HFFc6 (cell line): ENCODE measurements at regions not wholly inside any gene's neighbourhood (a gene's known extent, or its start where the extent isn't known, plus 50 kb on each side); places are given as distances from the start of the nearest gene placed in this dataset.

Experiments
- DNase-seq: peaks from one replicate; pipeline ENCODE4 v3.0.0-alpha.2; 2018
- H3K27ac Mint-ChIP-seq: 2 replicates; pipeline ENCODE4 v1.8.0; 2020; ENCODE audit warnings: mild to moderate bottlenecking, mixed read lengths
- H3K27me3 Mint-ChIP-seq: 2 replicates; pipeline ENCODE4 v1.8.0; 2021; ENCODE audit warnings: mild to moderate bottlenecking, moderate library complexity, mixed read lengths; ENCODE audit not compliant: insufficient read depth
- H3K36me3 Mint-ChIP-seq: 2 replicates; pipeline ENCODE4 v1.8.0; 2021; ENCODE audit warnings: low read depth, mixed read lengths
- H3K4me1 Mint-ChIP-seq: 2 replicates; pipeline ENCODE4 v1.8.0; 2020; ENCODE audit warnings: low read depth, mixed read lengths
- H3K4me3 Mint-ChIP-seq: 2 replicates; pipeline ENCODE4 v1.8.0; 2020; ENCODE audit warnings: mild to moderate bottlenecking, moderate library complexity, mixed read lengths
- H3K9me3 Mint-ChIP-seq: 2 replicates; pipeline ENCODE4 v1.8.0; 2020; ENCODE audit warnings: mild to moderate bottlenecking, mixed read lengths
- CTCF ChIP-seq: fragments of 200-600 bp; sonication (generic); IDR thresholded peaks from 2 replicates; pipeline ENCODE4 v1.5.0; 2021; ENCODE audit warnings: antibody characterized with exemption, mild to moderate bottlenecking

DNA sequence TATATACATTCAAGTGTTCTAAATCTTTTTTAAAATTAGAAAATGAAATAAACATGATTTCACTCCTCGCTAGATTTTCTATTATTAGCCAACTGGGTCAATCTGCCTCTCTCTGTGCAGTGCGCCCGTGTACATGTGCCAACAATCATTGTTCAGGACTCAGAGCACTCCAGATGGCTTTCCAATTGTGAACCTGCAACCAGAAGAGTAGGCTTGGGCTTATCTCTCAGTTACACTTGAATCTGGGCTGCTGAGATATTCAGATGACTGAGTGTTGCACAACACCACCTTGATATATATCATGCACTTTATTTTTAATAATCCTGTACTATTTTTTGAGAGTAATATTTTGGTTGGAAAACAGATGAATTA, 184.0 kb upstream of the FSTL5 start:
- H3K27ac Mint-ChIP-seq = no peak overlapping the region
- H3K4me3 Mint-ChIP-seq = no peak overlapping the region
- H3K9me3 Mint-ChIP-seq = peaks cover 11% of the 10 kb centered on the region
- no peak for DNase-seq
- no peaks in the 10 kb centered on the region for H3K36me3 Mint-ChIP-seq
- no peak for TF ChIP-seq CTCF
- H3K4me1 Mint-ChIP-seq = no peaks in the 10 kb centered on the region
- no peaks in the 10 kb centered on the region; the same call in 1 of the 2 replicates for H3K27me3 Mint-ChIP-seq

DNA sequence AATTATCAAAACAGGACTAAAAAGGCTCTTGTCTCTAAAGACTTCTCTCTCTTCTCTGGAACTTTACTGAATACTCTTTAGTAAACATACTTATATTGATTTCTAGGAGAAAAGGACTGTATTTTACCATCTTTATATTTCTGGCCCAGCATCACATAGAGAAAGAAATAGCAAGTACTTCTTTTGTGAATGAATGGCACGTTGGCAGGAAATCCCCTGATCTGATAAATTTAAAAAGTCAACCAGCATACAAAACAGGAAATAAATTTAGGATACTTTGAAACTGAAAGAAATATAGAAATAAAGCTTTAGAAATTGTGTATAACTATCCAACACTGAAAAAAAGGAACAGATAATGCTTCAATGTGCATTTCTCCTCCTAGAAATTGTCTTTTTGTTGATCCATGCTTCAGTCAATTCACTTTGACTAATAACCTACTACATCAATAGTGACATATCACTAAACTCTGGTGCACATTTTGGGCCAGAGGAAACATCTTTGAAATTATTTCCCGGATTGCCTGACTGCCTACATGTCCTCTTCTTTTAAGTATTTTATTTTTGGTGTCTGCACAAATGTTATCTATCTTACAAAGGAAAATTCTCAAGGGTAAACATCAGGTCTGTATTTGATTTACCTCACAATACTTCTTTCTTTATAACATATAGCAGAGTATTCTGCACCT, 183.5 kb upstream of the FSTL5 start:
- H3K27ac Mint-ChIP-seq = no peak overlapping the region
- no peak for DNase-seq
- H3K4me1 Mint-ChIP-seq = no peaks in the 10 kb centered on the region
- no peaks in the 10 kb centered on the region for H3K36me3 Mint-ChIP-seq
- H3K9me3 Mint-ChIP-seq = peaks cover 13% of the 10 kb centered on the region
- no peaks in the 10 kb centered on the region; the same call in 1 of the 2 replicates for H3K27me3 Mint-ChIP-seq
- no peak for TF ChIP-seq CTCF
- no peak overlapping the region for H3K4me3 Mint-ChIP-seq

DNA sequence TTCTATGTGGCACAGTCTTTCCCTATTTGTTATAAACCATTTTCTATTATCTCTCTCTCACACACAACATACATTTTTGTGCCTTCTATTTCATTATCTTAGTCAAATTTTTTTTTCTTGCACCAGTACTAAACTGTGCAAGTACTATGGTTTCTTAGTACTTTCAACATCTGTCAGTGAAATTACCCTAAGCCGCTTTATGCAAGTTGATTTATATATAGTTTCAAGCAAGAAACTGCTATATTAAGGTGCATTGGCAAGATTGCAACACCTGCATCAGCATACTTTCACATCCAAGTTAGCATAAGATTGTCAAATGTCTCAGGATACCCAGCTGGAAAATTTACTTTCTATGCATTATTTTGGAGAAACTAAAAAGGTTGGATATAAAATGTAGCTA, 180.2 kb upstream of the FSTL5 start:
- no peak for TF ChIP-seq CTCF
- H3K4me3 Mint-ChIP-seq = no peak overlapping the region
- DNase-seq = no peak
- no peak overlapping the region for H3K27ac Mint-ChIP-seq
- no peaks in the 10 kb centered on the region for H3K36me3 Mint-ChIP-seq
- H3K4me1 Mint-ChIP-seq = no peaks in the 10 kb centered on the region
- no peaks in the 10 kb centered on the region; the same call in 1 of the 2 replicates for H3K27me3 Mint-ChIP-seq
- H3K9me3 Mint-ChIP-seq = peaks cover 13% of the 10 kb centered on the region; the same call in 1 of the 2 replicates

DNA sequence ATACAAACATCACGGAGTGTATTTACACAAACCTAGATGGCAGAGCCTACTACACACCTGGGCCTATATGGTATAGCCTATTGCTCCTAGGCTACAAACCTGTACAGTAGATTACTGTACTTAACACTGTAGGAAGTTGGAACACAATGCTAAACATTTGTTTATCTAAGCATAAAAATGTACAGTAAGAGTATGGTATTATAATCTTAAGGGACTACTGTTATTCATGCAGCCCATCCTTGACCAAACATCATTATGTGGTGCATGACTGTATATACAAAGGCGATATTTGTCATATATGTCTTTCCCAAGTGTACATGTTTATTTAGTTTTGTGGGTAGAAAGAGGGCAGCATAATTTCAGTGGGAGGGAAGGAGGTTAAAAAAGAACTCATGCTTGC, 177.7 kb upstream of the FSTL5 start:
- Mint-ChIP-seq H3K4me1 (no peaks in the 10 kb centered on the region), H3K36me3 (no peaks in the 10 kb centered on the region)

DNA sequence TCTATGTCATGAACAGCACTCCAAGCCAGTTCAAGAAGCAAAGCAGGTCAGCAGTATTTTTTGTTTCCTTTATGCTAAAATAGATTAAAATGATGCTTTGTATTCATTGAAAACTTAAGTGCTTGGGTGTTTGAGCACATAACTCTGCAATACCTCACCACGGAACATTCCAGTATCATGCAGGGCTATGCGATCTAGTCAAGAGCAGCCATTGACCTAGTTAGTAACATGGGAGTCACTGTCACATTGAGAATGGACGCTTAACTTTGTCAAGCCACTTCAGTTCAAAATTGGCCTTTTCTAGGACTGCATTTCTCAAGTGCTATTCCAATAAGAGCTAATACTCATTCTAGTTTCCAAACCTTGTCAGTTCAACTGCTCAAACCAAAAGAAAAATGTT, 160.1 kb upstream of the FSTL5 start:
- Mint-ChIP-seq H3K36me3 (no peaks in the 10 kb centered on the region), H3K27ac (no peak overlapping the region), H3K9me3 (peaks cover 6% of the 10 kb centered on the region; the same call in 1 of the 2 replicates), H3K27me3 (no peaks in the 10 kb centered on the region), H3K4me3 (no peak overlapping the region), H3K4me1 (no peaks in the 10 kb centered on the region)
- DNase-seq = no peak
- TF ChIP-seq CTCF = no peak

More for the DNA sequence above, 177.7 kb upstream of the FSTL5 start:
- DNase-seq = no peak
- no peak for TF ChIP-seq CTCF
- Mint-ChIP-seq H3K27me3 (no peaks in the 10 kb centered on the region), H3K27ac (no peak overlapping the region), H3K4me3 (no peak overlapping the region), H3K9me3 (peaks cover 7% of the 10 kb centered on the region; the same call in 1 of the 2 replicates)
